ENCODE measurements at regions not wholly inside any gene's neighbourhood (a gene's known extent, or its start where the extent isn't known, plus 50 kb on each side); places are given as distances from the start of the nearest gene placed in this dataset.

DNA sequence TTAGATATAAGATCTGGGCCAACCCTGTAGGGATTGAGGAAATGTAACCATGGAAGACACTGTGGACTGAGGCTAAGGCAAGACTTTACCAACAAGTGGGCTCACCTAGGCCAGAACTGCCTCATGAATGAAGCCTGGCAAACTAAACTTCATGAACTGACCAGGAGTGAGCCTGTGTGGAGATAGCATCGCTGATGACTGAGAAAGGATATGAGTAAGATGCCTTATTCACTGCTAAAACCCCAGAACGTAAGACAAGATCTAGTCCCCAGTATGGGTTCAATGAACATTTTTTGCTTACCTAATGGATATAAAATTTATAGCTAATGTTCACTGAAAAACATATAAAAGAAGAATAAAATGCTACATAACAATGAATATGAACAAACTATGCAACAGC lies 399.8 kb downstream of the SATB2 start:
- CTCF ChIA-PET, result no interaction called here
- Histone ChIP-seq H3K4me3 (ENCODE audit: low read depth, low read length) (no peak overlapping the region), H3K27ac (ENCODE audit: extremely low read depth, low read depth, low read length) (no peak overlapping the region), H3K4me1 (ENCODE audit: control insufficient read depth, insufficient read depth, low read length) (no peaks in the 10 kb centered on the region), H3K9me3 (ENCODE audit: control insufficient read depth, insufficient read depth, low read depth, low read length) (no peaks in the 10 kb centered on the region), H3K36me3 (ENCODE audit: control insufficient read depth in 2 of 2, insufficient read depth in 1 of 2, low read length in 2 of 2) (no peaks in the 10 kb centered on the region)
- POLR2A ChIA-PET, result no interaction called here
- TF ChIP-seq, protein P1, sequence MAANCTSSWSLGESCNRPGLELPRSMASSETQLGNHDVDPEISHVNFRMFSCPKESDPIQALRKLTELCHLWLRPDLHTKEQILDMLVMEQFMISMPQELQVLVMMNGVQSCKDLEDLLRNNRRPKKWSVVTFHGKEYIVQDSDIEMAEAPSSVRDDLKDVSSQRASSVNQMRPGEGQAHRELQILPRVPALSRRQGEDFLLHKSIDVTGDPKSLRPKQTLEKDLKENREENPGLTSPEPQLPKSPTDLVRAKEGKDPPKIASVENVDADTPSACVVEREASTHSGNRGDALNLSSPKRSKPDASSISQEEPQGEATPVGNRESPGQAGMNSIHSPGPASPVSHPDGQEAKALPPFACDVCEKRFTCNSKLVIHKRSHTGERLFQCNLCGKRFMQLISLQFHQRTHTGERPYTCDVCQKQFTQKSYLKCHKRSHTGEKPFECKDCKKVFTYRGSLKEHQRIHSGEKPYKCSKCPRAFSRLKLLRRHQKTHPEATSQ (tag by site-specific recombination; IDR thresholded peaks at IDR 0.05), result no peak
- TF ChIP-seq, protein P2, sequence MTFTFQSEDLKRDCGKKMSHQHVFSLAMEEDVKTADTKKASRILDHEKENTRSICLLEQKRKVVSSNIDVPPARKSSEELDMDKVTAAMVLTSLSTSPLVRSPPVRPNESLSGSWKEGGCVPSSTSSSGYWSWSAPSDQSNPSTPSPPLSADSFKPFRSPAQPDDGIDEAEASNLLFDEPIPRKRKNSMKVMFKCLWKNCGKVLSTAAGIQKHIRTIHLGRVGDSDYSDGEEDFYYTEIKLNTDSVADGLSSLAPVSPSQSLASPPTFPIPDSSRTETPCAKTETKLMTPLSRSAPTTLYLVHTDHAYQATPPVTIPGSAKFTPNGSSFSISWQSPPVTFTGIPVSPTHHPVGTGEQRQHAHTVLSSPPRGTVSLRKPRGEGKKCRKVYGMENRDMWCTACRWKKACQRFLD (tag by site-specific recombination; IDR thresholded peaks at IDR 0.05), result no peak
- TF ChIP-seq, protein P3, sequence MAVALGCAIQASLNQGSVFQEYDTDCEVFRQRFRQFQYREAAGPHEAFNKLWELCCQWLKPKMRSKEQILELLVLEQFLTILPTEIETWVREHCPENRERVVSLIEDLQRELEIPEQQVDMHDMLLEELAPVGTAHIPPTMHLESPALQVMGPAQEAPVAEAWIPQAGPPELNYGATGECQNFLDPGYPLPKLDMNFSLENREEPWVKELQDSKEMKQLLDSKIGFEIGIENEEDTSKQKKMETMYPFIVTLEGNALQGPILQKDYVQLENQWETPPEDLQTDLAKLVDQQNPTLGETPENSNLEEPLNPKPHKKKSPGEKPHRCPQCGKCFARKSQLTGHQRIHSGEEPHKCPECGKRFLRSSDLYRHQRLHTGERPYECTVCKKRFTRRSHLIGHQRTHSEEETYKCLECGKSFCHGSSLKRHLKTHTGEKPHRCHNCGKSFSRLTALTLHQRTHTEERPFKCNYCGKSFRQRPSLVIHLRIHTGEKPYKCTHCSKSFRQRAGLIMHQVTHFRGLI (tag by site-specific recombination; IDR thresholded peaks at IDR 0.05), result no peak
- TF ChIP-seq, protein P4, sequence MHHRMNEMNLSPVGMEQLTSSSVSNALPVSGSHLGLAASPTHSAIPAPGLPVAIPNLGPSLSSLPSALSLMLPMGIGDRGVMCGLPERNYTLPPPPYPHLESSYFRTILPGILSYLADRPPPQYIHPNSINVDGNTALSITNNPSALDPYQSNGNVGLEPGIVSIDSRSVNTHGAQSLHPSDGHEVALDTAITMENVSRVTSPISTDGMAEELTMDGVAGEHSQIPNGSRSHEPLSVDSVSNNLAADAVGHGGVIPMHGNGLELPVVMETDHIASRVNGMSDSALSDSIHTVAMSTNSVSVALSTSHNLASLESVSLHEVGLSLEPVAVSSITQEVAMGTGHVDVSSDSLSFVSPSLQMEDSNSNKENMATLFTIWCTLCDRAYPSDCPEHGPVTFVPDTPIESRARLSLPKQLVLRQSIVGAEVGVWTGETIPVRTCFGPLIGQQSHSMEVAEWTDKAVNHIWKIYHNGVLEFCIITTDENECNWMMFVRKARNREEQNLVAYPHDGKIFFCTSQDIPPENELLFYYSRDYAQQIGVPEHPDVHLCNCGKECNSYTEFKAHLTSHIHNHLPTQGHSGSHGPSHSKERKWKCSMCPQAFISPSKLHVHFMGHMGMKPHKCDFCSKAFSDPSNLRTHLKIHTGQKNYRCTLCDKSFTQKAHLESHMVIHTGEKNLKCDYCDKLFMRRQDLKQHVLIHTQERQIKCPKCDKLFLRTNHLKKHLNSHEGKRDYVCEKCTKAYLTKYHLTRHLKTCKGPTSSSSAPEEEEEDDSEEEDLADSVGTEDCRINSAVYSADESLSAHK (tag by site-specific recombination; IDR thresholded peaks at IDR 0.05), result no peak
- TF ChIP-seq ZNF394 (tag by site-specific recombination; IDR thresholded peaks at IDR 0.05; ENCODE audit: borderline replicate concordance) (no peak), ZNF175 (tag by site-specific recombination; IDR thresholded peaks at IDR 0.05) (no peak), SCRT1 (tag by site-specific recombination; IDR thresholded peaks at IDR 0.05; ENCODE audit: borderline replicate concordance) (no peak), ZNF10 (tag by site-specific recombination; IDR thresholded peaks at IDR 0.05) (no peak), WT1 (tag by site-specific recombination; IDR thresholded peaks at IDR 0.05) (no peak), GFI1B (tag by site-specific recombination; IDR thresholded peaks at IDR 0.05) (no peak), ZNF433 (tag by site-specific recombination; IDR thresholded peaks at IDR 0.05; ENCODE audit: low read depth) (no peak), ZNF621 (tag by site-specific recombination; IDR thresholded peaks at IDR 0.05) (no peak), SP7 (tag by site-specific recombination; IDR thresholded peaks at IDR 0.05) (no peak), ZNF416 (tag by site-specific recombination; IDR thresholded peaks at IDR 0.05) (no peak), ZNF629 (tag by site-specific recombination; IDR thresholded peaks at IDR 0.05) (no peak), SP2 (tag by site-specific recombination; IDR thresholded peaks at IDR 0.05) (no peak), KLF8 (tag by site-specific recombination; IDR thresholded peaks at IDR 0.05) (no peak), GLIS1 (tag by site-specific recombination; IDR thresholded peaks at IDR 0.05) (no peak)
- TF ChIP-seq, protein P5, sequence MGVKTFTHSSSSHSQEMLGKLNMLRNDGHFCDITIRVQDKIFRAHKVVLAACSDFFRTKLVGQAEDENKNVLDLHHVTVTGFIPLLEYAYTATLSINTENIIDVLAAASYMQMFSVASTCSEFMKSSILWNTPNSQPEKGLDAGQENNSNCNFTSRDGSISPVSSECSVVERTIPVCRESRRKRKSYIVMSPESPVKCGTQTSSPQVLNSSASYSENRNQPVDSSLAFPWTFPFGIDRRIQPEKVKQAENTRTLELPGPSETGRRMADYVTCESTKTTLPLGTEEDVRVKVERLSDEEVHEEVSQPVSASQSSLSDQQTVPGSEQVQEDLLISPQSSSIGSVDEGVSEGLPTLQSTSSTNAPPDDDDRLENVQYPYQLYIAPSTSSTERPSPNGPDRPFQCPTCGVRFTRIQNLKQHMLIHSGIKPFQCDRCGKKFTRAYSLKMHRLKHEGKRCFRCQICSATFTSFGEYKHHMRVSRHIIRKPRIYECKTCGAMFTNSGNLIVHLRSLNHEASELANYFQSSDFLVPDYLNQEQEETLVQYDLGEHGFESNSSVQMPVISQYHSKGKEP (tag by site-specific recombination; IDR thresholded peaks at IDR 0.05), result no peak
- TF ChIP-seq, protein P6, sequence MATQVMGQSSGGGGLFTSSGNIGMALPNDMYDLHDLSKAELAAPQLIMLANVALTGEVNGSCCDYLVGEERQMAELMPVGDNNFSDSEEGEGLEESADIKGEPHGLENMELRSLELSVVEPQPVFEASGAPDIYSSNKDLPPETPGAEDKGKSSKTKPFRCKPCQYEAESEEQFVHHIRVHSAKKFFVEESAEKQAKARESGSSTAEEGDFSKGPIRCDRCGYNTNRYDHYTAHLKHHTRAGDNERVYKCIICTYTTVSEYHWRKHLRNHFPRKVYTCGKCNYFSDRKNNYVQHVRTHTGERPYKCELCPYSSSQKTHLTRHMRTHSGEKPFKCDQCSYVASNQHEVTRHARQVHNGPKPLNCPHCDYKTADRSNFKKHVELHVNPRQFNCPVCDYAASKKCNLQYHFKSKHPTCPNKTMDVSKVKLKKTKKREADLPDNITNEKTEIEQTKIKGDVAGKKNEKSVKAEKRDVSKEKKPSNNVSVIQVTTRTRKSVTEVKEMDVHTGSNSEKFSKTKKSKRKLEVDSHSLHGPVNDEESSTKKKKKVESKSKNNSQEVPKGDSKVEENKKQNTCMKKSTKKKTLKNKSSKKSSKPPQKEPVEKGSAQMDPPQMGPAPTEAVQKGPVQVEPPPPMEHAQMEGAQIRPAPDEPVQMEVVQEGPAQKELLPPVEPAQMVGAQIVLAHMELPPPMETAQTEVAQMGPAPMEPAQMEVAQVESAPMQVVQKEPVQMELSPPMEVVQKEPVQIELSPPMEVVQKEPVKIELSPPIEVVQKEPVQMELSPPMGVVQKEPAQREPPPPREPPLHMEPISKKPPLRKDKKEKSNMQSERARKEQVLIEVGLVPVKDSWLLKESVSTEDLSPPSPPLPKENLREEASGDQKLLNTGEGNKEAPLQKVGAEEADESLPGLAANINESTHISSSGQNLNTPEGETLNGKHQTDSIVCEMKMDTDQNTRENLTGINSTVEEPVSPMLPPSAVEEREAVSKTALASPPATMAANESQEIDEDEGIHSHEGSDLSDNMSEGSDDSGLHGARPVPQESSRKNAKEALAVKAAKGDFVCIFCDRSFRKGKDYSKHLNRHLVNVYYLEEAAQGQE (tag by site-specific recombination; IDR thresholded peaks at IDR 0.05), result no peak
